Vagina (tissue), 2 donors: ENCODE measurements at regions not wholly inside any gene's neighbourhood (a gene's known extent, or its start where the extent isn't known, plus 50 kb on each side); places are given as distances from the start of the nearest gene placed in this dataset.
"Not testable (repeated sequence)": the region's sequence is repeated elsewhere in the genome, so short reads cannot be mapped to it uniquely, and the experiment has no call there.

Experiments
- POLR2A ChIP-seq, 2 donors: fragments of 450-650 bp; IDR thresholded peaks; one replicate each; pipeline ENCODE4 v1.6.1; 2017; ENCODE audit warnings: antibody characterized with exemption in 2 of 2, mild to moderate bottlenecking in 2 of 2, moderate library complexity in 2 of 2
- POLR2AphosphoS5 ChIP-seq, 2 donors: sonication (generic); formaldehyde crosslinking; IDR thresholded peaks; one replicate each; pipeline ENCODE4 v1.9.0; 2017; ENCODE audit warnings: antibody characterized with exemption in 2 of 2, mild to moderate bottlenecking in 2 of 2, low read depth in 1 of 2; ENCODE audit not compliant: insufficient read depth in 1 of 2
- TF ChIP-seq, protein P1 (sequence below), 3 experiments: fragments of 450-650 bp in 2 of 3; fragments of 200-600 bp in 1 of 3; sonication (generic) in 1 of 3; IDR thresholded peaks; one replicate each; pipeline ENCODE4 v1.5.1; 2017 to 2019; ENCODE audit warnings: antibody characterized with exemption in 3 of 3, mild to moderate bottlenecking in 2 of 3, moderate library complexity in 2 of 3

DNA sequence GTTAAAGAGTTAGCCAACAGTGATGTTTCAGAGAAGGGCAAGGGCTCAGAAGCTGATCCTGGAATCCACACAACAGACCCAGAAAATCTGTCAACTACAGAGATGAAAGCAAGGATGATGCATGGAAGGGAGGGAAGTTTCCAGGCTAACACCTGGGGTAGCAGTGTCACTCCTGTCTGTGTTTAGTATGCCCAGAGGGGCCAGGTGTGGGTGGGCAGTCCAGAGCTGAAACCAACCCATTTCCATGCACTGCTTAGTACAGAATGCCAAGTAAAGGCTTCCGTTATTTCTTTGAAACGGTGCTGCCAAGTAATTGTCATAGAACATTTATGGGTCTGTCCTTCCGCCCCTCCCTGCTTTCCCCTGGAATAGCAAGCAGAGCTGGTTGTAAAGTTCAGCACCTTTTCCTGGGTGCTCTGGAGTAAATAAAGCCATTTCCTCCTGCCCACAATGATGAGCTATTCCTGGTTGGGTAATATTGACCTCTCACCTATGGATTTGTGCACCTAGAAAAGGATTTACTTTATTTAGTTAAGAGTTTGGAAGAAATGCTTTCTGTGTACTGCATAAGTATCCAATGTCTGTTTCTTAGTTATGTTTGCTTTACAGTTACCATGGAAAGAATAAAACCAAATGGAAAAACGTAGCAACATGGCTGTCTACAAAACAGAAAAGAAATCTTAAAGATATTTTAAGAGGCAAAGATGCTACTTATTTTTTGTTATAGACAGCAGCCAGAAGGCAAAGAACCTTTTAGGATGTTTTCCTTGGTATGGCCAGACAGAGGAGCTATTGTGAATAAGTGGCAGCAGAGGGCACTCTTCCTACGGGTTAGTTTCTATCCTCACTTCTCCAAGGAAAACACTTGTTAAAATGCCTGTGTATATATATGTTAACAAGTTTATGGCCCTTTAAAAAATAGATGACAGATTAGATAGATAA, 71.7 kb downstream of the PRR15 start:
- TF ChIP-seq, protein P1, sequence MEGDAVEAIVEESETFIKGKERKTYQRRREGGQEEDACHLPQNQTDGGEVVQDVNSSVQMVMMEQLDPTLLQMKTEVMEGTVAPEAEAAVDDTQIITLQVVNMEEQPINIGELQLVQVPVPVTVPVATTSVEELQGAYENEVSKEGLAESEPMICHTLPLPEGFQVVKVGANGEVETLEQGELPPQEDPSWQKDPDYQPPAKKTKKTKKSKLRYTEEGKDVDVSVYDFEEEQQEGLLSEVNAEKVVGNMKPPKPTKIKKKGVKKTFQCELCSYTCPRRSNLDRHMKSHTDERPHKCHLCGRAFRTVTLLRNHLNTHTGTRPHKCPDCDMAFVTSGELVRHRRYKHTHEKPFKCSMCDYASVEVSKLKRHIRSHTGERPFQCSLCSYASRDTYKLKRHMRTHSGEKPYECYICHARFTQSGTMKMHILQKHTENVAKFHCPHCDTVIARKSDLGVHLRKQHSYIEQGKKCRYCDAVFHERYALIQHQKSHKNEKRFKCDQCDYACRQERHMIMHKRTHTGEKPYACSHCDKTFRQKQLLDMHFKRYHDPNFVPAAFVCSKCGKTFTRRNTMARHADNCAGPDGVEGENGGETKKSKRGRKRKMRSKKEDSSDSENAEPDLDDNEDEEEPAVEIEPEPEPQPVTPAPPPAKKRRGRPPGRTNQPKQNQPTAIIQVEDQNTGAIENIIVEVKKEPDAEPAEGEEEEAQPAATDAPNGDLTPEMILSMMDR (IDR thresholded peaks at IDR 0.05) = peak in 1 of 3 experiments; percentile 29
- TF ChIP-seq POLR2AphosphoS5 (IDR thresholded peaks at IDR 0.05; ENCODE audit: insufficient read depth in 1 of 2, low read depth in 1 of 2); POLR2A (IDR thresholded peaks at IDR 0.05): not testable (repeated sequence)
